Jurkat, Clone E6-1 (cell line): ENCODE measurements at regions not wholly inside any gene's neighbourhood (a gene's known extent, or its start where the extent isn't known, plus 50 kb on each side); places are given as distances from the start of the nearest gene placed in this dataset.
"Not testable (repeated sequence)": the region's sequence is repeated elsewhere in the genome, so short reads cannot be mapped to it uniquely, and the experiment has no call there.

ENCODE experiments used
- DNase-seq: peaks from one replicate; pipeline ENCODE4 v3.0.0-alpha.2; 2011; ENCODE audit warnings: low read depth, low spot score
- H3K4me3 ChIP-seq: 2 replicates; pipeline ENCODE4 v1.5.1; 2011; ENCODE audit warnings: mild to moderate bottlenecking, low read length, control low read depth, moderate library complexity

DNA sequence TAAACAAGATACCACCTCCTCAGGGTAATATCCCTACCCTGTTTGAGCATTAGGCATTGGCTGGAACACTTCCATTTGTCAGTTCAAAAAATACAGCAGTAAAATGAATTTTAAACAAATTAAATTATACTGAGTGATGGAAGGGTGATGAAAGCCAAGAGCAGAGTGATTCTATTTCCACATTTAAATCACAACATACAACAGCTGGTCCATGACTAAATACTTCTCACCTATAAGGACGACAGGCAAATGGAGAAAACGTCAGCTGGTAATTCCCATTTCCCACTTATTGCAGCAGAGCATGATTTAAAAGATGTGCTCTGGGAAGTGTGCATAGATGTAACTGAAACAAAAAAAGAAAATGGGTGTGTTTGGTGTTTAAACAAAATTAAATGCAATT, 543.6 kb upstream of the DAB2 start:
- DNase-seq = no peak
- H3K4me3 ChIP-seq = no peak overlapping the region

DNA sequence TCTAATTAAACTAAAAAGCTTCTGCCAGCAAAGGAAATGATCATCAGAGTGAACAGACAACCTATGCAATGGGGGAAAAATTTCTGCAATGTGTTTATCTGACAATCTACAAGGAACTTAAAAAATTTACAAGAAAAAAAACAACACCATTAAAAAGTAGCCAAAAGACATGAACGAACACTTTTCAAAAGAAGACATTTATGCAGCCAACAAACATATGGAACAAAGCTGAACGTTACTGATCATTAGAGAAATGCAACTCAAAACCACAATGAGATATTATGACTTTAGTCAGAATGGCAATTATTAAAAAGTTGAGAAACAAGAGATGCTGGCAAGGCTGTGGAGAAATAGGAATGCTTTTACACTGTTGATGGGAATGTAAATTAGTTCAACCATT, 530.4 kb upstream of the DAB2 start:
- no peak overlapping the region for H3K4me3 ChIP-seq
- no peak for DNase-seq

DNA sequence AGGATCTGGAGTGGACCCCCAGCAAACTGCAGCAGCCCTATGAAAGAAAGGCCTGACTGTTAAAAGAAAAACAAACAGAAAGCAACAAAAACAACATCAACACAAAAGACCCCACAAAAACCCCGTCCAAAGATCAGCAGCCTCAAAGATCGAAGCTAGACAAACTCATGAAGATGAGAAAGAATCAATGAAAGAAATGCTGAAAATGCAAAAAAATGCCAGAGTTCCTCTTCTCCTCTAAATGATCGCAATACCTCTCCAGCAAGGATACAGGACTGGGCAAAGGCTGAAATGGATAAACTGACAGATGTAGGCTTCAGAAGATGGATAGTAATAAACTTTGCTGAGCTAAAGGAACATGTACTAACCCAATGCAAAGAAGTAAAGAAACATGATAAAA, 526.3 kb upstream of the DAB2 start:
- no peak for DNase-seq

DNA sequence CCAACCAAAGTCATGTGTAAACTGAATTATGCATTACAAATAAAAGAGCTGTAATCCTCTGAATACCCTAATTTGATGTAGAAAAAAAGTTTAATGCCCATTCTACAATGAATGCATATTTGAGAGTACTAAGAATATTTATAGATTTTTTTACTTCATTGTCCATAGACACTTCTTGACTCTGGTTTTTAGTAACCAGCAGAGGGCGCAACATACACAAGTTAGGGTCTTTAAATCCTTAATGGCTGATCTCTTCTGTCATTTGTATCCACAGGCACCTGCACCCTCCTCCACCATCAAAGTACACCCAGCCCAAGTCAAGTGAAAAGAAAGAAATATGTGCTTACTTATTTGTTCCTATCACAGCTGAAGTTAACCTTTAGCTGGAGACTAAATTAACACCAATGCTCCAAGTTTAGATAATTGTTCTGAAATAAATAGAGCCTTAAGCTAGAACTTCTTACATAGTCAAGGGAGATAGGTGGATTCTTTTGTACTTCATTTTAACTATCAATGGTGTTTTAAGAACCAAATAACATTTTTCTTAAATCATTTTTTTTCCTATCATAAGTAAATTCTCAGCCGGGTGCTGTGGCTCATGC, 524.2 kb upstream of the DAB2 start:
- DNase-seq = peak; percentile 77
- no peak overlapping the region for H3K4me3 ChIP-seq

More for the DNA sequence above, 526.3 kb upstream of the DAB2 start:
- H3K4me3 ChIP-seq = no peak overlapping the region

DNA sequence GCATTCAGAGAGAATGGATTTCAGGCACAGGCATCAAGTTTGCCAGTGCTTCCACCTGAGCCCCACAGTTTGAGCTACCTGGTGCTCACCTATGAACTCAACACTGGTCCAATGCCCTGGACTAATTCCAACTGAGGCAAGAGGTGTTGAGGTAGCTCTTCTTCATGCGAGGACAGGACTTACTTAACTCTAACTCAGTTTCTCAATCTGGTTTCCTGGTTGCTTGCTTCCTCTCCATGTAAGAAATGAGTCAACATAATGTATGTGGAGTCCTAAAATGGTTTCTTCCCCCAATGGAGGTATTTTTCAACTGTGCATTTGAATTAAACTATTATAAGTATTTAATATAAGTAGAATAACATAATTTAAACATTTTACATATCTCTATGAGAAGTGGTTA, 523.6 kb upstream of the DAB2 start:
- no peak overlapping the region for H3K4me3 ChIP-seq
- no peak for DNase-seq

DNA sequence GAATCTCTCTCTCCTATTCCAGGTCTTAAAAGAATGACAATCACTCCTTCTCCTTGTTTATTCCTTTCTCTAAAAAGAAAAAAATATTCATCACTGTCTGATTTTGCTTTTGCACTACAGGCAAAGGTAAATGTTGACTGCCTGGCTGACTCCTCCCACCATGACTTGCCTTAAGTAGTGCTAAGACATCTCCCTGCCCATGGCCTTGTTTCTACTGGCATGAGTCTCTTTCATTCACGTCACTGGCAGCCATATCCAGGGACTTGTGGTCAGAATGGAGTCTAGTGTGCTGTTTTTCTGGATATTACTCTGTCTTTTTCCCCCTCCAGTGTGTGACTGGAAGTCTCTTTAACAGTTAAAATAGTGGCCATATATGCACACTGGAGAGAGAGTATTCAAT, 522.9 kb upstream of the DAB2 start:
- no peak overlapping the region for H3K4me3 ChIP-seq
- no peak for DNase-seq

DNA sequence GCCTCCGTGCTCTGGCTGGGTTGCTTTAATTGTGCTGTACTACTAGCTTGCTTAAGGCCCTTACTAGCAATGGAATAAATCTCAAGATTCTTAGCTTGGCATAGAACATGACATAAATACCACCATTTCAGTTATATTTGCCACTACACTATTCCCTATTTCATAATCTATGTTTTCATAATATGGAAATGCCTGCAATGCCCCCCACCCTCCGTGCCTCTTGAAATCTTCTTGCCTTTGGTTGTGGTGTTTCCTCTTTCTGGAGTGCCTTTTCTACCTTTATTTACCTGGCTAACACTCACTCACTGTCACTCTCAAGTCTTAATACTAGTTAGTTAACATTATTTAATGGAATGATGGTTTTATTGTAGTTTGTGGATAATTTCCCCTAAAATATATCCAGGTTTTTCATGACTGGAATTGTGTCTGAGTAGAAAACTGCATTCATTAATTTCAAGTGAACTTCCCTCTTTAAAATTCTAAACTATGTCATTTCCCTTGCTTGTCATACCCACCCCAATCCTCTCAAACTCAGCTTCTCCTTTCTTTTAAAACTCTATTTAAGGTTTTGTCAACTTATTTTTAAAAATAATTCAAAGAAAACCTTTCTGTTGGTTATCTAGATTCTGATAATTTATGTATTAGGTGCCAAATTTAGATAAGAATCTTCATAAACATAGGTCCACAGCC, 521.7 kb upstream of the DAB2 start:
- H3K4me3 ChIP-seq = no peak overlapping the region
- DNase-seq = no peak

DNA sequence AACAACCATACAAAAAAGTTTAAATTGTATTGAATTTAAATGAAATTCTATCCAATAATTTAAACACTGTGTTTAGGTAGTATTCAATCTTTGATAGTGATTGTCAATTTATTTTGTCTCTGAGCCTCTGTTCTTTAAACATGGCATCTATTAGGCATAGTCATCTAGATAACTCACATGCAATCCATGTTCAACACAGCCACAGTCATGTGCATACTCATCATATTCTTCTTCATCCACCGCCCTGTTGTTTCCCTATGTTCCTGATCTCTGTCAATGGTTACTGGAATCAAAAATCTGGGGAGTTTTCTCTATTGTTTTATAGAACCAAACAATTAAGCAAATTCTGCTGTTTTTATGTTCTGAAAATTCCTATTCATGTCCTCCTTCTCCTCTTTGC, 521.1 kb upstream of the DAB2 start:
- H3K4me3 ChIP-seq = no peak overlapping the region
- no peak for DNase-seq

DNA sequence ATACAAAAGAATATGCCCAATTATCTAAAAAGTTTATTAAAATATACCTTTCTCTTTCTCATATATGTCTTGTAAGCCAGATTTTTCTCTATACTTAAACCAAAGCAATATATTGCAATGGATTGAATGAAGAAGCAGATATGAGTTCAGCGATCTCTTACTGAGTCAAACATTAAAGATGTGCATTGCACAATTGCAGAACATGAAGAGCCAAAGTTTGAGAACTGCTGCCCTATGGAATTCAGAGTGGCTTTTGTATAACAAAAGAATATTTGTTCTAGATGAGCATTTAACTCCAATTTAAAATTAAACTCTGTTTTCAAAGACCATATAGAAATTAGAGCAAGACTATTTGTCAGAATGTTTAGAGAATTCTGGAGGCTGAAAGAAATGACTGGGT, 519.0 kb upstream of the DAB2 start:
- no peak for DNase-seq
- no peak overlapping the region for H3K4me3 ChIP-seq

DNA sequence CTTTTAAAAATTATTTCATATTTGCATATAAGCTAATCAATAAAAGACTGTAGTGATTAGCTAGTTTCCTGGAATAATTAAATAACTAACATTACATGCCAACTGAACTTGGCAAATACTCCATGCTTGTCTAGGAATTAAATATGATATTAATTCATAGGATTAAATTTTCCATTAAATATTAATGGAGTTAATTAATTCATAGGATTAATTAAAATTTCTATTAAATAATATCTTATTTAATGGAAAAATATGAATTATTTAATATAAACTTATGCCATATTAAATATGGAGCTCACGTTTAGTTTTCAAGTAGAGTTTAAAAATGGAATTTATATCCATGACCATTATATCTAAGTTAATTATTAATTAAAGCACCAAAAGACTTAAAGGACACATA, 517.8 kb upstream of the DAB2 start:
- no peak for DNase-seq
- no peak overlapping the region for H3K4me3 ChIP-seq

DNA sequence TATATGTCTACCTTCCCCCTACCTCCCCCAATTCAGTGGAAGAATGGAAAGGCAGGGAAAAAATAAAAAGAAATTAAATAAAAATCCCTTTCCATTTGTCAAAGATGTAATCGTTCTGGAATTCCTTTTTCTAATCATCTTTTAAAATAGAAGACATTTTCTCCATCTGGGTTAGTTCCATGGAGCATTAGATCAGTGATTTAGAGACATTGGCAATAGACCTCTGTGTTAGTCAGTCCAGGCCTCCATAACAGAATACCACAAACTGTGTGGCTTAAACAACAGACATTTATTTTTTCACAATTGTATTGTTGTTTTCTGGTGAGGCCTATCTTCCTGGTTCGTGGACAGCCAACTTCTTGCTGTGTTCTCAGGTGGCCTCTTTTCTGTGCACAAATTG, 516.6 kb upstream of the DAB2 start:
- H3K4me3 ChIP-seq = no peak overlapping the region
- no peak for DNase-seq

DNA sequence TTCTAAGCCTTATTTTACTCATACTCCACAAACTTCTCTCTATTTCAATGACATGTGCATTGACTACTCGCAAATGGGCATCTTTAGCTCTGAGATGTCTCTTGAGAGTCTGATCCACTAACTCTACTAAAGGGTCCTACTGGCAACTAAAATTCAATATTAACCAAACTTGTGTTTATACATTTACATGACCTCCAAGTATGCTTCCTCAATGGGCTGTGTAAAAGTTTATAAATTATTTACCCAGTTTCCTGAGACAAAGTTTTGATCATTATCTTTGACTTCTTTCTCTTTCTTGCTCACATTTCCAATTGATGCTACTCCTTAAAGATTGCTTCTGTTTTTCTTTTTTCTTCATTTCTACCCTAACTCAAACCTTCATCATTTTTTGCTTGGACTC, 510.1 kb upstream of the DAB2 start:
- no peak overlapping the region for H3K4me3 ChIP-seq
- no peak for DNase-seq

DNA sequence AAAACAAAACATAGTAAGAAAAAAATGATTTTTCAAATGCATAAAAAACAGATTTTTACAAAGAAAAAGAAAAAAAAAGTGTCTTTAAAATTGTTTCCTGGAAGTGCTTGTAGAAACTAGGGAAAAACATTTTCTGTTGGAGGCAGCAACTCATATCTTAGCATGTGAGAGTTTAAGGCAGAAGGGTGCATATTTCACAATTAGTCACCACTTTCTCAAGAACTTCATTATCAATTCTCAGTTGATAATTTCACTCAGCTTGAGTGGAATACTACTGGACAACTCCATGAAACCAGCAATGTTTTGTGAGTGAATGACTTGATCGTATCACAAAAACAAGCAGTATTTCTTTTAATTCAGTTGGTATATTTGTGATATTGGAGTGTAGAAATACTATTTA, 508.3 kb upstream of the DAB2 start:
- H3K4me3 ChIP-seq = no peak overlapping the region
- DNase-seq = no peak

DNA sequence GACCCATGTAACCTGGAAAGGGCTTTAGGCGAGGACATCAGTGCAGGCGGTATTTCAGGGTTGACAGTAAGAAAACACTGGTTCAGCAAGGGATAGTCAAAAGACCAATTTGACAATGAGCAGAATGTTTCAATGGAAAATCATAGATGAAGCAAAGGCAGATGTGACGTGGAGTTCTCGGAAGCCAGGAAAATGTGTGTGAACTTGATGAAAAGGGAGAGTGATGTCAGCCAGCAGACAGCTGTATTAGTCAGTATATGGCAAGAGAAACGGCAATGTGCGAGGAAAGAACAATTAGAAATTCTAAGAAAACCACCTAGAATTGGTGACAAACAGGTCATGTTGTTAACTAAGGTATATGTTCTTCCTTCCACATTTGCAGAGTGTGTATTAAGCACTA, 503.9 kb upstream of the DAB2 start:
- no peak overlapping the region for H3K4me3 ChIP-seq
- no peak for DNase-seq

DNA sequence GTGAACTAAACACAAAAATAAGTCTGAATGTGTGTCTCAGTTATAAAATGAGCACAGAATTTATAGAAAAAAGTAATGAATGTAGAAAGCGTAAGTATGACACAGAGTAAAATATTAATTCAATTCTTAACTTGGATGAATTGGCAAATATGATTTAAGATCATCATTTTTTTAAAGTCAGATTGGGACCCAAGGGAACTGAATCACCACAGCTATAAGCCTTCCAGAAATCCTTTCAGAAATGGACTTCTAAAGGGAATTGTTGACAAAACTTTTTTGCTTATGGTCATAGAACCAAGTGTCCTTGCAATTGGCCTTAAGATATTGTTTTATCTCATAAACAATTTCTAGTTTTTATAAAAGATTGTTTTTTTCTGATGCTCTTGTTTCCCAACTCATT, 495.1 kb upstream of the DAB2 start:
- no peak overlapping the region for H3K4me3 ChIP-seq
- no peak for DNase-seq

DNA sequence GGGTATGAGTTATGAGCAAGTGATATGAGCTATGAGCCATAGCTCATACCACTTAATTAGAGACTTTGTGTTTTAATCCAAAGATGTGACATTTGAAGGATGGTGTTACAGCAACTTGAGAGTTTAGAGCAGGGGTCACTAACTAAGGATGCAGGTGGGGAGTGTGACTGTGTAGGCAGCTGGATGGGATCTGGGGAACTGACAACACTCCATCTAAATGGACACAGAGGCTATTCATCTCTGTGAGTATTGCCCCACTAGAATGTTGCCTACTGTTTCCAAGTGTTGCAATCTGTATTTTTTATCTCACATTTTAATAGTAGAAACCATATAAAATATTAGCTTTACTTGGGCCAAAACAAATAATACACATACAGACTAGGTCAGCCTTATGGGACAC, 488.1 kb upstream of the DAB2 start:
- no peak for DNase-seq
- H3K4me3 ChIP-seq = no peak overlapping the region

DNA sequence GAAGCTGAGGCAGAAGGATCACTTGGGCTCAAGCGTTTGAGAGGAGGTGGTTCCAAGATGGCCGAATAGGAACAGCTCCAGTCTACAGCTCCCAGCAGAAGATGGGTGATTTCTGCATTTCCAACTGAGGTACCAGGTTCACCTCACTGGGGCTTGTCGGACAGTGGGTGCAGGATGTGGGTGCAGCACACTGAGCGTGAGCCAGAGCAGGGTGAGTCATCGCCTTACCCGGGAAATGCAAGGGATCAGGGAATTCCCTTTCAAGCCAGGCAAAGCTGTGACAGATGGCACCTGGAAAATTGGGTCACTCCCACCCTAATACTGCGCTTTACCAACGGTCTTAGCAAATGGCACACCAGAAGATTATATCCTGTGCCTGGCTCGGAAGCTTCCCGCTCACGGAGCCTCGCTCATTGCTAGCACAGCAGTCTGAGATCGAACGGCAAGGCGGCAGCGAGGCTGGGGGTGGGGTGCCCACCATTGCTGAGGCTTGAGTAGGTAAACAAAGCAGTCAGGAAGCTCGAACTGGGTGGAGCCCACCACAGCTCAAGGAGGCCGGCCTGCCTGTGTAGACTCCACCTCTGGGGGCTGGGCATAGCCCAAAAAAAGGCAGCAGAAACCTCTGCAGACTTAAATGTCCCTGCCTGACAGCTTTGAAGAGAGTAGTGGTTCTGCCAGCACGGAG, 482.6 kb upstream of the DAB2 start:
- not testable (repeated sequence) for H3K4me3 ChIP-seq, DNase-seq

DNA sequence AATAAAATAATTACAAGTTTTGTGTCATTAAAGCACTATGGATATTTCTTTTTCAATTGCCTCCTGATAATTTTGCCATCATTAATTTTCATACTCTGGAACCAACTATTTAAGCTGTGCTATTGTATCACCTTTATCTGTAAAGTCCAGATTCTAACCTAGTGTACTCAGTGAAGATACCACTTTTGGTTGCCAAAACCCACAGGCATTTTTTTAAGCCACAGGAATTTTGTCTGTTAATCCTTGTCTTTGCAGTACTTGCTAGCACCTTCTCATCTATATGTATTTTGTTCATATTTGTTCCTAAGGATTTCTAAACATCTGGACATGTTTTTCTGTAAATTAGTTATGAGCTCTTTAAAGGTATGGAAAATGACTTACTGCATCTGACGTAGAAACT, 481.4 kb upstream of the DAB2 start:
- DNase-seq = no peak

DNA sequence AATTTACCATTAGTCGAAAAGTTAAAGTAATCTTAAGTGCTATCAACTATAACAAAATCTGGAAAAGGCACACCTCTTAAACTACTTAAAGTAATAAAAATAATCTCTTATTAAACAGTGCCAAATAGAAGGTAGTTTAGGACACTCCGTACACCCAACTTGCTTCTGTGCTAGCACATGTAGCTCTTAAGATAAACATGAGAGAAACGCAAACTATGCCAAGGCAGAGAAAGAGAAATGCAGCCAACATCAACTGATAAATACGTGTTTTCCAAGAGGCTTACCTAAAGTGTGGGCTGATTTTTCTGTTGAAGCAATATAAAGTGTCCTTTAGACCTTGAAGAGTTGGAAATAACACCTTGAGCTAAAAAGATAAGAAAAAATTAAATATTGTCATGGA, 480.6 kb upstream of the DAB2 start:
- DNase-seq = no peak
- H3K4me3 ChIP-seq = no peak overlapping the region

More for the DNA sequence above, 481.4 kb upstream of the DAB2 start:
- no peak overlapping the region for H3K4me3 ChIP-seq

DNA sequence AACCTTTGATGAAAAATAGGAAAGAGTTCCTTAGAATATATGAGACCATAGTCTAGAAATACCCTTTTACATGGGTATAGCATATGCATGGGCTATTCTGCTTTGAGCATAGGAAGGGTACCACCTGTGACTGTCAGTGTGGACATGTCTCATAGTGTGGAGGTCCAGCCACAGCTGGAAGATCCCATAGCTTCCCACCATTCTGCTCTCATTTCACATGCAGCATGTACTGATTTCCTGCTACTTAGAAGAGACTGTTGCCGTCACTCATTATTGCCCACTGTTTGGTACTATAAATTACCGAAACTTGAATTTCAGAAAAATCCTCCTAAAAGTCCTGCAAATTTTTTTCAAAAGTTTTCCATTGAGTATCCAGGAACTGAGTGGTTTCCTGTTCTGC, 477.8 kb upstream of the DAB2 start:
- no peak overlapping the region for H3K4me3 ChIP-seq
- DNase-seq = no peak

DNA sequence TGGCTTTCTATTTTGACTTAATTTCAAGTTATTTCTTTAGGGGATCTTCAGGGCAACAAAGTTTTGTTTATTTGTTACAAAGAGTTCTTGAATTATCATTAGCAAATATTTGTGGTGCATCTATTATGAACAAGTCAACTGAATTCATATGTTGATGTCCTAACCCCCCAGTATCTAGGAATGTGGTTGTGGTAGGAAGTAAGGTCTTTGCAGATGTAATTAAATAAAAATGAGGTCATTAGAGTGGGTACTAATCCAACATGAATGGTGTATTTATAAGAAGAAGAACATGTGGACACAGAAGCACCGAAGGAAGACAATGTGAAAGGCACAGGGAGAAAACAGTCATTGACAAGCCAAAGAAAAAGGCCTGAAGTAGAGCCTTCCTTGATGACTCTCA, 474.0 kb upstream of the DAB2 start:
- no peak overlapping the region for H3K4me3 ChIP-seq
- DNase-seq = no peak
